GM13977 (cell line): ENCODE measurements at regions not wholly inside any gene's neighbourhood (a gene's known extent, or its start where the extent isn't known, plus 50 kb on each side); places are given as distances from the start of the nearest gene placed in this dataset.

ENCODE experiments used
- DNase-seq: peaks from one replicate; pipeline ENCODE4 v3.0.0; 2012; ENCODE audit warnings: low spot score
- in situ Hi-C: fragments of 300-500 bp; cut with MboI; formaldehyde crosslinking; loops from one replicate; pipeline ENCODE4 v1.12.0; 2022; ENCODE audit warnings: low sequenced_read_pairs, low pct_unique_long_range_greater_than_20kb, mixed read lengths, inconsistent platforms; ENCODE audit not compliant: unreplicated experiment
- TF ChIP-seq, protein P1 (sequence below): IDR thresholded peaks from 2 replicates; pipeline ENCODE4 v1.5.1; 2012; ENCODE audit warnings: mild to moderate bottlenecking, control low read depth; ENCODE audit not compliant: insufficient read depth; ENCODE audit errors: extremely low read depth, missing control alignments

DNA sequence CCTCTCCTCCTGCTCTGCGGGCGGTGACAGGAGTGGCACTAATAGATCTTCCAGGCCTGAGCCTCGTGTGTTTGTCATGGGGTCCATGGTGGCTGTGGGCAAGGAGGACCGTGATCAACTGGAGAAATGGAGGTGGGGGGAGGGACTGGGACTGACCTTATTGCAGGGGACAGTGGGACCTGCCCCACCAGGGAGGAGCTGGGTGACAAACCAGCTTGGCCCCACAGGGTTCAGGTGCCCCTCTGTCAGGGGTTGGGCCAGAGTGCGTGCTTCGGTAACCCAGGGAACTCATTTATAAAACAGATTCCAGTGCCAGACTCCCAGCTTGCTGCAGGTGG, 366.5 kb downstream of the BCOR start:
- DNase-seq, result no peak
- TF ChIP-seq, protein P1, sequence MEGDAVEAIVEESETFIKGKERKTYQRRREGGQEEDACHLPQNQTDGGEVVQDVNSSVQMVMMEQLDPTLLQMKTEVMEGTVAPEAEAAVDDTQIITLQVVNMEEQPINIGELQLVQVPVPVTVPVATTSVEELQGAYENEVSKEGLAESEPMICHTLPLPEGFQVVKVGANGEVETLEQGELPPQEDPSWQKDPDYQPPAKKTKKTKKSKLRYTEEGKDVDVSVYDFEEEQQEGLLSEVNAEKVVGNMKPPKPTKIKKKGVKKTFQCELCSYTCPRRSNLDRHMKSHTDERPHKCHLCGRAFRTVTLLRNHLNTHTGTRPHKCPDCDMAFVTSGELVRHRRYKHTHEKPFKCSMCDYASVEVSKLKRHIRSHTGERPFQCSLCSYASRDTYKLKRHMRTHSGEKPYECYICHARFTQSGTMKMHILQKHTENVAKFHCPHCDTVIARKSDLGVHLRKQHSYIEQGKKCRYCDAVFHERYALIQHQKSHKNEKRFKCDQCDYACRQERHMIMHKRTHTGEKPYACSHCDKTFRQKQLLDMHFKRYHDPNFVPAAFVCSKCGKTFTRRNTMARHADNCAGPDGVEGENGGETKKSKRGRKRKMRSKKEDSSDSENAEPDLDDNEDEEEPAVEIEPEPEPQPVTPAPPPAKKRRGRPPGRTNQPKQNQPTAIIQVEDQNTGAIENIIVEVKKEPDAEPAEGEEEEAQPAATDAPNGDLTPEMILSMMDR, result no peak
- in situ Hi-C loops, result no loop called here

DNA sequence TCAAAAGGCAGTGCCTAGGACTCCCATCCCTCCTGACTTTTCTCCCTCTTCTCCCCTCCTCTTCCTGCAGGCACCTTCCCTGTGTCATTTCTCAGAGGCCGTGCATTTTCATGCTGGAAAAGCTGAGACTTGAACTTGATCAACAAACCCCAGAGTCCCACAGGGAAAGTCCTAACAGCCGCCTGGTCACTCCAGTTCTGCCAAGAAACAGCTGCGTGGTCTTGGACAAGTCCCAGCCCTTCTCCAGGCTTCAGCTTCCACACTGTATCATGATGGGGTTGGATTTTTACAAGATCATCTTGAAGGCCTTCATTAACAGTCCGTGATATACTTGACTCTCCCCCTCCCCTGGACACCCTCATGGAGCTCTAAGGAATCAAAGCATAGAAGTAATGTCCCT, 366.0 kb downstream of the BCOR start:
- TF ChIP-seq, protein P1, result no peak
- in situ Hi-C loops, result no loop called here

DNA sequence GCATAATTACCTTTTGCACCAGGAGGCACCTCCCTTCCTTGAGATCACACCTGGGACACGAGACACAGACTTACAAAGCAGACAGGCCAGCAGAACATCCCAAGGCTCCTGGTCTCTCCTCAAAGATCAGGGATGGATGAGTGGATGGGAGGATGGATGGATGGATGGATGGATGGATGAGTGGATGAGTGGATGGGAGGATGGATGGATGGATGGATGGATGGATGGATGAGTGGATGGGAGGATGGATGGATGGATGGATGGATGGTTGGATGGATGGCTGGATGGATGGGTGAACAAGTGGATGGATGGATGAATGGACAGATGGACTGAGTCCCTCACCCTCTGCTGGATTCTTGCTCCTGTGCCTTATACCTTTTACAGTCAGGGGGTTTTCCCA, 364.0 kb downstream of the BCOR start:
- no peak for DNase-seq
- TF ChIP-seq, protein P1, result no peak
- in situ Hi-C loops, result no loop called here

More for the DNA sequence above, 366.0 kb downstream of the BCOR start:
- DNase-seq, result no peak

DNA sequence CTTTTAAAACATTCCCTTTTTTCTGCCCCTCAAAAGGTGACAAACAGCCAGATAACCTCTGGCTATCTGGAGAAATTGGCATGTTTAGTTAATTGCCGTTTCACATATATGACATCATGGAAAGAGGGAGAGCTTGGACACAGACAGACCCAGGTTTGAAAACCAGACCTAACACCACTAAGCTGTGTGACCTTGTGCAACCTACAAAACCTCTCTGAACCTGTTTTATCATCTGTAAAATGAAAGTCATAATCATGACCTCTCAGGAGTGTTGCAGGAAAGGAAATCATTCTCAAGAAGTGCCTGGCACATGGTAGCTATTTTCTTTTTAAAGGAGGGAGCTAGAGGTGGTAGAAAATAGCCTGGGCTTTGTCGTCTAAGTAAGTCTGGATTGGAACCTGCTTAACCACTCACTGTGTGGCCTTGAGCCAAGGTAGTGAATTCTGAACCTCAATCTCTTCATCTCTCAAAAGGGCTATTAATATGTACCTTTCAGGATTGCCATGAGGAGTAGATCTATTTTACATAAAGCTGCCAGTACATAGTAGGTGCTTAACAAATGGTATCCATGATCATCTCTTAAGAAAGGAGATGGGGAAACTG, 363.5 kb downstream of the BCOR start:
- TF ChIP-seq, protein P1, result no peak
- no peak for DNase-seq
- in situ Hi-C loops, result no loop called here

DNA sequence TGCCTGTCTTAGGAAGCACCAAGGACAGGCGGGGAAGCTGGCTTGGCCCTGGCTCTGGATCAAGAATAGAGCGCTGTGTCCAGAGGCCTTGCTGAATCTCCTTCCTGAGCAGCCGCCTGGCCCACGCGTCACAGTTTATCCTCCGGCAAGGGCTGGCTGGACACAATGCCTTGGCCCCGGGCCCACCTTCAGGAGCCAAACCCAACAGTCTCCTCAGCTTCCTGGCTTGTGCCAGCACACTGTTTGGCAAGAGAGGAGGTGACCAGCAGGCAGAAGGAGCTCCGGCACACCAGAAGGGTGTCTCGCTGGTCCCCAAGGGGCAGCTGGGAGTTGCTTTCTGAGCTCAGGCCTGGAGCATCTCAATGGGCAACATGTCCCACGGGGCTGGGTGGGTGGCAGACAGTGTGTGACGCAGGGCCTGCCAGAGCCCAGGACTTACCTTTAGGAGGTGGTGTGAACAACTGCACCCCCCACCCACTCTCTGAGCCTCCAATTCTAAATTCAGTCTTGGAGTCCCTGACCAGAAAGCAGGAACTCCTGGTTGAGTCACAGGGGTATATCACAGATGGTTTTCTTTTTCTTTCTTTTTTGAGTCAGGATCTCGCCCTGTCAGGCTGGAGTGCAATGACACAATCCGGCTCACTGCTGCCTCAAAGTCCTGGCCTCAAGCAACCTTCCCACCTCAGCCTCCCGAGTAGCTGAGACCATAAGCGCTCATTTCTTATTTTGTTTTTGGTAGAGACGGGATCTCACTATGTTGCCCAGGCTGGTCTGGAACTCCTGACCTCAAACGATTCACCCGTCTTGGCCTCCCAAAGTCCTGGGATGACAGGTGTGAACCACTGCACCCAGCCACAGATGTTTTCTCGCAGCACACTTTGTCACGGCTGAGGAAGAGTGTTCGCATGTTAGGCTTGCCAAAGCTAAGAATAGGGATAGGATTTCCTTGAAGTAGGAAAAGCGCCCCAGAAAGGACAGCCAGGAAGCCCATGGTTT, 361.2 kb downstream of the BCOR start:
- in situ Hi-C loops, result no loop called here
- no peak for DNase-seq
- TF ChIP-seq, protein P1, result no peak

DNA sequence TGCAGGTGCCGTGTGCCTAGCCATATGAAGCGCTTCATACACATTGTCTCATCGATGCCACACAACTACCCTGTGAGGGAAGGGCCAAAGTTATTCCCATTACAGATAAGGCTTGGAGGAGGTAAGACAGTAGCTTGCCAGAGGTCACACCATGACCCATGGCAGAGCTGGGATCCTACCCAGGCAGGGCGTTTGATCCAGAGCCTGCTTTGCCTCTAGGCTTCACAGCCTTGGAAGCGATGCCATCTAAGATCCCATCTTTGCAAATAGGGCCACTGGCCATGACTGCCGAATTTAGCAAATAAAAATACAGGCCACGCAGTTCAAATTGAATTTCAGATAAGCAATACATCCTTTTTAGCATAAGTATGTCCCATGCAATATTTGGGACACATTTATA, 358.2 kb downstream of the BCOR start:
- in situ Hi-C loops, result no loop called here
- TF ChIP-seq, protein P1, result no peak
- DNase-seq, result no peak
